HepG2 (cell line): ENCODE measurements at regions not wholly inside any gene's neighbourhood (a gene's known extent, or its start where the extent isn't known, plus 50 kb on each side); places are given as distances from the start of the nearest gene placed in this dataset.

Source experiments
- ATAC-seq: fragments of 200-7000 bp; cut with Tn5 transposase; 3 replicates; pipeline ENCODE4 v1.9.1; 2020; ENCODE audit warnings: mild to moderate bottlenecking, moderate library complexity
- BruUV-seq: library from RNA; stranded (reverse); fragments of 400-500 nt; replicated peaks from 2 replicates; lab custom pipeline; 2021; lab: Mats Ljungman, UMichigan
- CTCF ChIA-PET: fragments of 300-600 bp; formaldehyde crosslinking; extraction: SDS; loops from one replicate; lab custom pipeline; 2021; ENCODE audit warnings: low total read pairs, inconsistent platforms, low intra/inter-chr PET ratio; lab: Yijun Ruan, JAX
- POLR2A ChIA-PET: fragments of 350-600 bp; sonication (Branson Sonifier 250); formaldehyde crosslinking; loops from one replicate; lab custom pipeline; 2020; ENCODE audit warnings: antibody characterized with exemption, inconsistent platforms; lab: Yijun Ruan, JAX
- DNase-seq: peaks from one replicate; pipeline ENCODE4 v3.0.0-alpha.2; 2015; ENCODE audit warnings: low spot score
- FAIRE-seq: peaks from 3 replicates; lab custom pipeline; 2011; peaks lifted over from hg19 to GRCh38; lab: Jason Lieb, UNC
- H2AFZ ChIP-seq: one replicate; pipeline ENCODE4 v1.6.1; 2011; ENCODE audit warnings: low read length, inconsistent platforms
- H3K27ac ChIP-seq: fragments of 300-600 bp; 3 replicates; pipeline ENCODE4 v1.8.0; 2011; ENCODE audit warnings: mixed run types, mild to moderate bottlenecking, mixed read lengths, low read length, inconsistent platforms; ENCODE audit not compliant: insufficient read depth; ENCODE audit errors: extremely low read length
- H3K27me3 ChIP-seq, 2 experiments: fragments of 200-600 bp in 1 of 2; 2 replicates in 1 of 2; 3 replicates in 1 of 2; pipeline versions ENCODE4 v1.6.0 to v1.8.0; 2011; ENCODE audit warnings: low read length in 2 of 2, mild to moderate bottlenecking in 2 of 2, moderate library complexity in 2 of 2, inconsistent platforms in 1 of 2; ENCODE audit not compliant: insufficient read depth in 2 of 2, control insufficient read depth in 1 of 2
- H3K36me3 ChIP-seq, 2 experiments: fragments of 200-600 bp in 1 of 2; replicated peaks in 1 of 2; 2 replicates in 1 of 2; 3 replicates in 1 of 2; pipeline versions ENCODE4 v1.5.1 to v1.8.0; 2011; ENCODE audit warnings: low read length in 2 of 2, inconsistent platforms in 1 of 2; ENCODE audit not compliant: insufficient read depth in 2 of 2, control insufficient read depth in 1 of 2
- H3K4me1 ChIP-seq: 2 replicates; pipeline ENCODE4 v1.5.1; 2012; ENCODE audit warnings: low read length, inconsistent platforms; ENCODE audit not compliant: insufficient read depth
- H3K4me2 ChIP-seq: 2 replicates; pipeline ENCODE4 v1.6.0; 2011; ENCODE audit warnings: low read depth, low read length, inconsistent platforms
- H3K4me3 ChIP-seq, 3 experiments: fragments of 200-600 bp in 1 of 3; sonication (generic), shearing (Covaris generic) in 1 of 3; replicated peaks in 1 of 3; 2 replicates each; pipeline ENCODE4 v1.5.1; 2011 to 2016; ENCODE audit warnings: low read length in 3 of 3, inconsistent platforms in 2 of 3, low read depth in 2 of 3, mild to moderate bottlenecking in 2 of 3, control low read depth in 1 of 3, mixed read lengths in 1 of 3; ENCODE audit not compliant: insufficient read depth in 1 of 3
- H3K79me2 ChIP-seq: one replicate; pipeline ENCODE4 v1.6.1; 2011; ENCODE audit warnings: low read length, inconsistent platforms; ENCODE audit not compliant: insufficient read depth
- H3K9ac ChIP-seq: 2 replicates; pipeline ENCODE4 v1.6.0; 2011; ENCODE audit warnings: mild to moderate bottlenecking, low read depth, low read length, inconsistent platforms; ENCODE audit not compliant: insufficient read depth
- H3K9me3 ChIP-seq: 2 replicates; pipeline ENCODE4 v1.5.1; 2012; ENCODE audit warnings: mild to moderate bottlenecking, low read length
- H4K20me1 ChIP-seq: 2 replicates; pipeline ENCODE4 v1.6.0; 2011; ENCODE audit warnings: inconsistent platforms, mild to moderate bottlenecking, low read length, moderate library complexity; ENCODE audit not compliant: insufficient read depth
- ADNP ChIP-seq: sonication (generic); formaldehyde crosslinking; IDR thresholded peaks from 2 replicates; pipeline ENCODE4 v1.4.0; 2020; ENCODE audit warnings: missing genetic modification reagents
- ATRX ChIP-seq: sonication (generic); formaldehyde crosslinking; IDR thresholded peaks from 2 replicates; pipeline ENCODE4 v1.4.0; 2020; ENCODE audit warnings: missing genetic modification reagents, borderline replicate concordance
- CEBPB ChIP-seq: IDR thresholded peaks from 2 replicates; pipeline ENCODE4 v1.6.1; 2011; ENCODE audit warnings: low read depth, low read length, improper control_type of control experiment, borderline replicate concordance
- FOXJ3 ChIP-seq: sonication (generic); formaldehyde crosslinking; IDR thresholded peaks from 2 replicates; pipeline ENCODE4 v1.4.0; 2020; ENCODE audit warnings: missing genetic modification reagents, mild to moderate bottlenecking, borderline replicate concordance
- HNRNPLL ChIP-seq: fragments of 200-400 bp; formaldehyde crosslinking; IDR thresholded peaks from 2 replicates; pipeline ENCODE4 v1.6.1; 2017; ENCODE audit warnings: mild to moderate bottlenecking, low read depth, low read length; ENCODE audit not compliant: poor library complexity, severe bottlenecking
- KAT7 ChIP-seq: IDR thresholded peaks from 2 replicates; pipeline ENCODE4 v1.6.1; 2018; ENCODE audit warnings: borderline replicate concordance, missing compliant biosample characterization
- NR2F2 ChIP-seq: IDR thresholded peaks from 2 replicates; pipeline ENCODE4 v1.6.1; 2012; ENCODE audit warnings: low read depth, inconsistent platforms, borderline replicate concordance
- PCBP2 ChIP-seq: fragments of 200-400 bp; formaldehyde crosslinking; optimal IDR thresholded peaks from 2 replicates; pipeline ENCODE3; 2018; ENCODE audit warnings: low read length, low read depth; ENCODE audit not compliant: poor library complexity, severe bottlenecking
- RFX1 ChIP-seq: fragments of 450-650 bp; IDR thresholded peaks from 2 replicates; pipeline ENCODE4 v1.6.1; 2017
- SP140L ChIP-seq: sonication (generic); formaldehyde crosslinking; IDR thresholded peaks from 2 replicates; pipeline ENCODE4 v1.4.0; 2020; ENCODE audit warnings: missing genetic modification reagents, borderline replicate concordance
- TCF12 ChIP-seq, 2 experiments: fragments of 450-650 bp in 1 of 2; sonication (generic) in 1 of 2; formaldehyde crosslinking in 1 of 2; IDR thresholded peaks; 2 replicates each; pipeline versions ENCODE4 v1.6.1 to v1.8.0; 2017 to 2022; ENCODE audit warnings: antibody characterized with exemption in 1 of 2, mild to moderate bottlenecking in 1 of 2, missing genetic modification reagents in 1 of 2, moderate library complexity in 1 of 2
- ZNF446 ChIP-seq: sonication (generic); formaldehyde crosslinking; IDR thresholded peaks from 2 replicates; pipeline ENCODE4 v1.5.0; 2020; ENCODE audit warnings: mild to moderate bottlenecking, missing genetic modification reagents
- ZSCAN25 ChIP-seq: sonication (generic); formaldehyde crosslinking; IDR thresholded peaks from 2 replicates; pipeline ENCODE4 v1.8.0; 2022; ENCODE audit warnings: mild to moderate bottlenecking, missing genetic modification reagents
- WGBS: methylation state at CpG from one replicate; pipeline ENCODE4 v1.1.6; 2017; ENCODE audit warnings: low lambda C conversion rate; 5-methylcytosine and 5-hydroxymethylcytosine counted together
- in situ Hi-C: cut with HindIII; loops from 2 replicates; pipeline ENCODE4 v1.10.0; 2017; ENCODE audit warnings: low pct_unique_long_range_greater_than_20kb; ENCODE audit not compliant: extremely low pct_ligation_motif_present
- intact Hi-C: fragments of 100-400 bp; cut with micrococcal nuclease; formaldehyde crosslinking; loops from one replicate; pipeline ENCODE4 v1.10.0; 2022; ENCODE audit not compliant: unreplicated experiment
- TF ChIP-seq, protein P1 (sequence below): IDR thresholded peaks from 2 replicates; pipeline ENCODE4 v1.6.1; 2016; ENCODE audit warnings: low read depth, control low read depth

DNA sequence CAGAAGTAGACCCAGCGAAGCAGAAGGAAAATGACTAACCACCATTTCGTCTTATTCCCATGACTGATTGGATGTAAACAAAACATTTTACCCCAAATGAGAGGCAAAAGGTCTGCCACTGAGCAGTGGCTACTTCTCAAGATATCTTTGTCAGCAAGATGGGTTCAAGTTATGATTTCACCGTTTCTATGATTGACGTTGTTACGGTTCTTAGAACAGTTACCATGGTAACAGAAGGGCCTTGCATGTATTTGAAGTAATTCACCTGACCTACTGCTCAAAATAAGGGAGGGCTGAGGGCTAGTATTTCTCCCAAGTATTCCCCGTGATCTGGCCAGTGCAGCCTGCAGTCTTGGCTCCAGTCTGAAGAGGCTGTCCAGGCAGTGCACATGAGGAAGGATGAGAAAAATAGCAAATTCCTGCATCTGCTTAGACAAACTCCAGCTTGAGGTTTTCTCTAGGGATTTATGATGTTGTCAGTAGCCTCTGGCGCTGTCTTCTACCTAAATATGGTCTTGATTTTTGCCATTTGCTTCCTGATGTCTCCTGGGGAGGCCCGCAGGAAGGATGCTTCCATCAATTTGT is 372.7 kb downstream of the TMEM38B start:
- TF ChIP-seq RFX1: peak; percentile 51; the same call in 1 of the 2 replicates
- no peak for TF ChIP-seq ZSCAN25 (CRISPR knock-in tag)
- no peak for TF ChIP-seq TCF12 (IDR thresholded peaks at IDR 0.05)
- no peak for TF ChIP-seq TCF12 (CRISPR knock-in tag; IDR thresholded peaks at IDR 0.05)
- TF ChIP-seq KAT7 (CRISPR knock-in tag): no peak
- no peak for TF ChIP-seq CEBPB
- Histone ChIP-seq H3K27me3 (no peaks in the 10 kb centered on the region), H3K9me3 (no peaks in the 10 kb centered on the region), H4K20me1 (no peaks in the 10 kb centered on the region), H3K4me1 (no peaks in the 10 kb centered on the region), H3K9ac (no peak overlapping the region), H3K79me2 (no peaks in the 10 kb centered on the region), H3K36me3 (no peaks in the 10 kb centered on the region), H2AFZ (no peak overlapping the region), H3K4me2 (no peak overlapping the region), H3K4me3 (no peak overlapping the region), H3K27ac (no peak overlapping the region)
- in situ Hi-C loops (no loop called here), intact Hi-C loops (no loop called here)
- ChIA-PET CTCF (no interaction called here), POLR2A (no interaction called here)
- no peak for FAIRE-seq
- DNase-seq: no peak
- 36% methylated on average over 8 of the region's 8 CpGs for WGBS
- BruUV-seq: no TSS peak
- ATAC-seq: no peak

DNA sequence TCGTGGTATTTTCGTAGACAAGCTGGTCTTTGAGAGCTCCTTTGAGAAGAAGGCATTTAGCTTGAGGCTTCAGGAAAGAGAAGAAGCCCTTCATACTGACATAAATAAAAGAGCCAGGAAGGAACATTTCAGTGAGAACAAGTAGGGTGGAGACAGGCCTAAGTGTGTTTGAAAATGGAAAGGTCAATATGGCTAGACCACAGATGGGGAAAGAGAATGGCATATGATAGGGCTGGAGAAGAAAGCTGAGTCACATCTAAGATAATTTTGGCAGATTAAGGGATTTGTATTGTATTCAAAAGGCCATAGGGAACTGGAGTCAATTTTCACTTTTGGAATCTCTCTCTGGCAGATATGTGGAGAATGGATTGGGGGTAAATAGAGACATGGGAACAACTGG is 374.9 kb downstream of the TMEM38B start:
- 4% methylated on average over 2 of the region's 2 CpGs for WGBS
- intact Hi-C loops: no loop called here
- H3K27me3 ChIP-seq: no peaks in the 10 kb centered on the region
- no TSS peak for BruUV-seq
- no peak overlapping the region for H3K4me3 ChIP-seq
- ATAC-seq (no peak), DNase-seq (no peak), FAIRE-seq (no peak)
- no peak for TF ChIP-seq ATRX (CRISPR knock-in tag)
- TF ChIP-seq FOXJ3 (CRISPR knock-in tag): no peak
- no peak for TF ChIP-seq ADNP (CRISPR knock-in tag)
- TF ChIP-seq NR2F2: no peak
- TF ChIP-seq SP140L (CRISPR knock-in tag): no peak
- no peak for TF ChIP-seq HNRNPLL
- no peak for TF ChIP-seq ZNF446 (CRISPR knock-in tag)
- TF ChIP-seq, protein P1, sequence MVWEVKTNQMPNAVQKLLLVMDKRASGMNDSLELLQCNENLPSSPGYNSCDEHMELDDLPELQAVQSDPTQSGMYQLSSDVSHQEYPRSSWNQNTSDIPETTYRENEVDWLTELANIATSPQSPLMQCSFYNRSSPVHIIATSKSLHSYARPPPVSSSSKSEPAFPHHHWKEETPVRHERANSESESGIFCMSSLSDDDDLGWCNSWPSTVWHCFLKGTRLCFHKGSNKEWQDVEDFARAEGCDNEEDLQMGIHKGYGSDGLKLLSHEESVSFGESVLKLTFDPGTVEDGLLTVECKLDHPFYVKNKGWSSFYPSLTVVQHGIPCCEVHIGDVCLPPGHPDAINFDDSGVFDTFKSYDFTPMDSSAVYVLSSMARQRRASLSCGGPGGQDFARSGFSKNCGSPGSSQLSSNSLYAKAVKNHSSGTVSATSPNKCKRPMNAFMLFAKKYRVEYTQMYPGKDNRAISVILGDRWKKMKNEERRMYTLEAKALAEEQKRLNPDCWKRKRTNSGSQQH (CRISPR knock-in tag): no peak
- TF ChIP-seq PCBP2: no peak
- no peaks in the 10 kb centered on the region for H3K79me2 ChIP-seq
- no peak overlapping the region for H3K4me2 ChIP-seq
- ChIA-PET POLR2A (no interaction called here), CTCF (no interaction called here)
- in situ Hi-C loops: no loop called here
- no peak overlapping the region for H3K9ac ChIP-seq
- H3K9me3 ChIP-seq: no peaks in the 10 kb centered on the region
- no peak overlapping the region for H3K27ac ChIP-seq
- no peaks in the 10 kb centered on the region for H4K20me1 ChIP-seq
- no peak overlapping the region for H2AFZ ChIP-seq
- H3K4me1 ChIP-seq: no peaks in the 10 kb centered on the region
- no peaks in the 10 kb centered on the region for H3K36me3 ChIP-seq
